GM20000 (cell line): ENCODE measurements at regions not wholly inside any gene's neighbourhood (a gene's known extent, or its start where the extent isn't known, plus 50 kb on each side); places are given as distances from the start of the nearest gene placed in this dataset.
"Not testable (repeated sequence)": the region's sequence is repeated elsewhere in the genome, so short reads cannot be mapped to it uniquely, and the experiment has no call there.

Source experiments
- DNase-seq: peaks from one replicate; pipeline ENCODE4 v3.0.0; 2012; ENCODE audit warnings: low spot score
- CTCF ChIP-seq: IDR thresholded peaks from 2 replicates; pipeline ENCODE4 v1.5.1; 2012; ENCODE audit warnings: mild to moderate bottlenecking, control low read depth; ENCODE audit errors: extremely low read depth, missing control alignments

GRCh38 chr1:166692346-166692745 lies 146.9 kb upstream of the POGK start:
- no peak for TF ChIP-seq CTCF
- no peak for DNase-seq

- no peak for DNase-seq
- TF ChIP-seq CTCF = no peak
Measured at GRCh38 chr1:166693158-166693557, 146.1 kb upstream of the POGK start.

GRCh38 chr1:166693673-166694297 lies 145.5 kb upstream of the POGK start:
- no peak for DNase-seq
- no peak for TF ChIP-seq CTCF

GRCh38 chr1:166695115-166695514 lies 144.2 kb upstream of the POGK start:
- no peak for TF ChIP-seq CTCF
- no peak for DNase-seq

- not testable (repeated sequence) for DNase-seq
Measured at GRCh38 chr1:166695834-166696233, 143.4 kb upstream of the POGK start.

GRCh38 chr1:166698771-166699170 lies 140.5 kb upstream of the POGK start:
- no peak for DNase-seq
- no peak for TF ChIP-seq CTCF

- no peak for TF ChIP-seq CTCF
- DNase-seq = no peak
Measured at GRCh38 chr1:166699613-166700012, 139.7 kb upstream of the POGK start.

GRCh38 chr1:166700696-166701095 lies 138.6 kb upstream of the POGK start:
- no peak for DNase-seq
- TF ChIP-seq CTCF = no peak
